ENCODE measurements at regions not wholly inside any gene's neighbourhood (a gene's known extent, or its start where the extent isn't known, plus 50 kb on each side); places are given as distances from the start of the nearest gene placed in this dataset.

DNA sequence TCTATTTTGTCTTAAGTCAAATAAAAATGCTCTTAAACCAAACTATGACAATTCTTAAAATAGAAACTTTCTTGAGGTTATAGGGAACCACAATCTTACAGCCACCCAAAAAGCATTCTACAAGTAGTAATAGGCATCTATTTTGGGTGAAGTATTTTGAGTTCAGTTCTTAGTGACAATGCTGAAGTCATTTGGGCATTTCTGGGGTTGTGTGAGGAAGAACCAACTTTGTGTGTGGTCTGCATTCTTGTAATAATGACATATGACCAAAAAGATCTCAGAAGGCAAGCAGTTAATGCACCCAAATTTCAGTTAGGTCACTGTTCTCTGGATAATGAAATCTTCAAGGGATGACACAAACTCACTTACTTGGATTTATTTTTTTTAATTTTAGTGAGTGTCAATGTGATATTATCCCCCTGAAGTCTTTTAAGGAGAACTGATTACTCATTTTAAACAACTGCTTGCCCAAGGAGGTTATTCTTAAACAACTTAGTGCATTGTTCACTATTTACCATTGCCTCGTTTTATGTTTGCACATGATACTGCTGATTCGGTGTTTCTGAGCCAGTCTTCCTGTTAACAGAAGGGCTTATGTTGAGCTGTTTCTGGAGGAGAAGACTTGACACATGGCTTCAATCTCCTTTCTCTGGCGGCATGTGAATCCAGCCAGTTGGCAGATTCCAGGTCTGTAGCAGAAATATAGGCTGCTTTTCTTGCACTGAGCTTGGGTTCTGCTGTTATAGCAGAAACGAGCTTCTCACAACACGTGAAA, 618.9 kb downstream of the BCKDHB start:
- DNase-seq (ENCODE audit: extremely low spot score, unreplicated experiment) = no peak
- no peak overlapping the region for H3K4me3 Mint-ChIP-seq
- no peak overlapping the region for H3K27ac Mint-ChIP-seq
- H3K36me3 Mint-ChIP-seq = no peaks in the 10 kb centered on the region
- TF ChIP-seq, protein P1, sequence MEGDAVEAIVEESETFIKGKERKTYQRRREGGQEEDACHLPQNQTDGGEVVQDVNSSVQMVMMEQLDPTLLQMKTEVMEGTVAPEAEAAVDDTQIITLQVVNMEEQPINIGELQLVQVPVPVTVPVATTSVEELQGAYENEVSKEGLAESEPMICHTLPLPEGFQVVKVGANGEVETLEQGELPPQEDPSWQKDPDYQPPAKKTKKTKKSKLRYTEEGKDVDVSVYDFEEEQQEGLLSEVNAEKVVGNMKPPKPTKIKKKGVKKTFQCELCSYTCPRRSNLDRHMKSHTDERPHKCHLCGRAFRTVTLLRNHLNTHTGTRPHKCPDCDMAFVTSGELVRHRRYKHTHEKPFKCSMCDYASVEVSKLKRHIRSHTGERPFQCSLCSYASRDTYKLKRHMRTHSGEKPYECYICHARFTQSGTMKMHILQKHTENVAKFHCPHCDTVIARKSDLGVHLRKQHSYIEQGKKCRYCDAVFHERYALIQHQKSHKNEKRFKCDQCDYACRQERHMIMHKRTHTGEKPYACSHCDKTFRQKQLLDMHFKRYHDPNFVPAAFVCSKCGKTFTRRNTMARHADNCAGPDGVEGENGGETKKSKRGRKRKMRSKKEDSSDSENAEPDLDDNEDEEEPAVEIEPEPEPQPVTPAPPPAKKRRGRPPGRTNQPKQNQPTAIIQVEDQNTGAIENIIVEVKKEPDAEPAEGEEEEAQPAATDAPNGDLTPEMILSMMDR (conservative IDR thresholded peaks at IDR 0.05) = no peak
- H3K27me3 Mint-ChIP-seq = no peaks in the 10 kb centered on the region
- H3K4me1 Mint-ChIP-seq (ENCODE audit: unreplicated experiment) = peaks cover 3% of the 10 kb centered on the region
- no peaks in the 10 kb centered on the region for H3K9me3 Mint-ChIP-seq

DNA sequence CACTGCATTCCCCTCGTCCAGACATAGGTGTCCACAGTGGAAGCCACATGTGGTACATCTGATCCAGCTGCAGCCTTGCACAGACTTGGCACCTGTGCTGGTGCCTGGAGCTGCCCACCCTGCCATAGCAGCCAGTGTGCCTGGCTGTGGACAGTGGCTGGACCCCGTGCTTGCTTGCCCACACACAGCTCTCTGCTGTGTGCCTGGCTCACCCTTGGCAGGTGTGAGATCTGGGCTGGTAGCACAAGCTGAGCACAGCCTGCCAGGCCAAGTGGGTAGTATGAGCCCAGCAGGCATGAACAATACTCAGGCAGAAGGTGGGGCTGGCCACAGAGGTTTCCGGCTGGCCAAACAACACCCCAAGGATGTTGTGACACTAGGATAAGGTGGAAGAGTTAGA, 614.4 kb downstream of the BCKDHB start:
- Mint-ChIP-seq H3K27ac (no peak overlapping the region), H3K27me3 (no peaks in the 10 kb centered on the region), H3K9me3 (no peaks in the 10 kb centered on the region), H3K36me3 (no peaks in the 10 kb centered on the region), H3K4me1 (ENCODE audit: unreplicated experiment) (peaks cover 3% of the 10 kb centered on the region), H3K4me3 (no peak overlapping the region)
- TF ChIP-seq, protein P1 (conservative IDR thresholded peaks at IDR 0.05) = no peak
- DNase-seq (ENCODE audit: extremely low spot score, unreplicated experiment) = no peak

DNA sequence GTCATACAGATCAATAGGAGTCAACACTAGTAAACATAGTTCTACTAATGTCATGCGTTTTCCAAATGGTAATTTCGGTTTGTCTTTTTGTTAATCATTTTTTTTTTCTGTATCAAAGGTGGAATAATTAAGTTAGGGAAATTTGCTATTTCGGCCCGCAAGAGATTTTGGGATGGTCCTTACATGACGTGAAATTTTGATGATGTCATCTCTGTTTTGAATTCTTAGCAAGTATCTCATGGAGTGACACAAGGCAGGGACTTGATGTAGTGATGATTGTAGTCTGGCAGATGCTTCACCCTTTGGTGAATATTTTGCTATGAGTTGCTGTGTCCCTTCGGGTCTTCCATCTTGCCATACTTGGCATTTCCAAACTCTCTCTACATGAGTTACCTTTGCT, 608.0 kb downstream of the BCKDHB start:
- no peak for DNase-seq (ENCODE audit: extremely low spot score, unreplicated experiment)
- Mint-ChIP-seq H3K4me1 (ENCODE audit: unreplicated experiment) (no peaks in the 10 kb centered on the region), H3K36me3 (no peaks in the 10 kb centered on the region), H3K27ac (no peak overlapping the region), H3K27me3 (no peaks in the 10 kb centered on the region), H3K9me3 (no peaks in the 10 kb centered on the region), H3K4me3 (no peak overlapping the region)
- TF ChIP-seq, protein P1 (conservative IDR thresholded peaks at IDR 0.05) = no peak

DNA sequence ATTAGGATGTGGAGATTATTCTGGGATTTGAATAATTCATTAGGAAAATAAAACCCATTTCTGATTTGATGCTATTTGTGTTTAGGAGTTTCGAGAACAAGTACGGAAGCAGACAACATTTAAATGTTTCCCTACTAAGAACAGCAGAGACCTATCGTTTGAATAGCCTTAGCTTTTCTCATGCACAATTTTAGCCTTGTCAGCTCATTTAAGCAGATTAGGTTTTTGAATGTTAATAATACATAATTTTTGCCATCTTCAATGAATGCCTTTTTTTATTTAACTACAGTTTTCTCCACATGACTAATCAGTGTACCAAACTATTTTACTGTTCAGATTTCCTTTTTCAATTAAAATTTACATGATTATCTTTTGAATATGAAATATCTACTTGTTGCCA, 592.0 kb downstream of the BCKDHB start:
- no peaks in the 10 kb centered on the region for H3K9me3 Mint-ChIP-seq
- no peaks in the 10 kb centered on the region for H3K36me3 Mint-ChIP-seq
- no peaks in the 10 kb centered on the region for H3K4me1 Mint-ChIP-seq (ENCODE audit: unreplicated experiment)
- DNase-seq (ENCODE audit: extremely low spot score, unreplicated experiment) = no peak
- no peak overlapping the region for H3K27ac Mint-ChIP-seq
- H3K27me3 Mint-ChIP-seq = no peaks in the 10 kb centered on the region
- H3K4me3 Mint-ChIP-seq = no peak overlapping the region
- TF ChIP-seq, protein P1 (conservative IDR thresholded peaks at IDR 0.05) = no peak

DNA sequence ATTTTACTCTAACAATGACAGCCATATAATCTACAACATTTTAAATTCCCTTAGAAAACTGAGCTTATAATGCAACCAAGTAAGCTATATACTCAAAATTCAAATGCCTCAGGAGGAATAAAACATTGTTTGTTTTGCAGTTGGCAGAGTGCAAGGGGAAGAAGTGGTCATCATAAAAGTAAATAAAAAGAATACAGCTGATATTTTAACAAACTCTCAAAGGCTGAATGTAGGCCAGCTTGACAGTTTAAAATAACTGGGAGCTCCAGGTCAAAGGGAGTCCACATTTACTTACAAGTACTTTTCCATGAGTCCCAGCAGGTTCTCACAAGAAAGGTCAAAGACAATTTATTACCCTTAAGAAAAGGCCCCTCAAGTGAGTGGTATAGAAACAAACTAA, 589.8 kb downstream of the BCKDHB start:
- DNase-seq (ENCODE audit: extremely low spot score, unreplicated experiment) = no peak
- Mint-ChIP-seq H3K4me1 (ENCODE audit: unreplicated experiment) (no peaks in the 10 kb centered on the region), H3K9me3 (no peaks in the 10 kb centered on the region), H3K4me3 (no peak overlapping the region), H3K27ac (no peak overlapping the region), H3K27me3 (no peaks in the 10 kb centered on the region), H3K36me3 (no peaks in the 10 kb centered on the region)
- TF ChIP-seq, protein P1 (conservative IDR thresholded peaks at IDR 0.05) = no peak
